Neural cell (in vitro differentiated cells): ENCODE measurements at regions not wholly inside any gene's neighbourhood (a gene's known extent, or its start where the extent isn't known, plus 50 kb on each side); places are given as distances from the start of the nearest gene placed in this dataset.
"Not testable (repeated sequence)": the region's sequence is repeated elsewhere in the genome, so short reads cannot be mapped to it uniquely, and the experiment has no call there.

ENCODE experiments used
- H2AFZ ChIP-seq: fragments of 200-600, 300-800 bp; sonication (generic), shearing (Covaris generic); 2 replicates; pipeline ENCODE4 v1.6.0; 2014; ENCODE audit warnings: low read depth, mild to moderate bottlenecking, antibody characterized with exemption, low read length, moderate library complexity
- H3F3A ChIP-seq: fragments of 200-600 bp; shearing (Covaris generic); 2 replicates; pipeline ENCODE4 v1.6.1; 2016; ENCODE audit warnings: mild to moderate bottlenecking, moderate library complexity, mixed read lengths, antibody characterized with exemption, low read length; ENCODE audit not compliant: insufficient read depth, poor library complexity, severe bottlenecking
- H3K27ac ChIP-seq: fragments of 200-600, 300-800 bp; sonication (generic), shearing (Covaris generic); 2 replicates; pipeline ENCODE4 v1.5.1; 2014; ENCODE audit warnings: mild to moderate bottlenecking, low read length, moderate library complexity
- H3K27me3 ChIP-seq: fragments of 300-800, 200-600 bp; sonication (generic), shearing (Covaris generic); 2 replicates; pipeline ENCODE4 v1.6.0; 2014; ENCODE audit warnings: mild to moderate bottlenecking, low read depth, low read length, moderate library complexity; ENCODE audit not compliant: insufficient read depth
- H3K36me3 ChIP-seq: fragments of 300-800, 200-600 bp; sonication (generic), shearing (Covaris generic); 2 replicates; pipeline ENCODE4 v1.5.1; 2014; ENCODE audit warnings: mild to moderate bottlenecking, antibody characterized with exemption, low read length, moderate library complexity; ENCODE audit not compliant: insufficient read depth
- H3K4me2 ChIP-seq: fragments of 300-800, 200-600 bp; sonication (generic), shearing (Covaris generic); 2 replicates; pipeline ENCODE4 v1.6.0; 2014; ENCODE audit warnings: mild to moderate bottlenecking, low read length
- H3K4me3 ChIP-seq: fragments of 300-800, 200-600 bp; sonication (generic), shearing (Covaris generic); 2 replicates; pipeline ENCODE4 v1.5.1; 2014; ENCODE audit warnings: mild to moderate bottlenecking, low read length, moderate library complexity
- H3K79me2 ChIP-seq: fragments of 200-600 bp; shearing (Covaris generic); replicated peaks from 2 replicates; pipeline ENCODE4 v1.6.0; 2014; ENCODE audit warnings: mild to moderate bottlenecking, low read length, moderate library complexity; ENCODE audit not compliant: insufficient read depth
- H3K9ac ChIP-seq: fragments of 300-800, 200-600 bp; sonication (generic), shearing (Covaris generic); 2 replicates; pipeline ENCODE4 v1.6.1; 2016; ENCODE audit warnings: mild to moderate bottlenecking, low read length, mixed read lengths
- H3K9me2 ChIP-seq: fragments of 200-600 bp; shearing (Covaris generic); 2 replicates; pipeline ENCODE4 v1.6.1; 2016; ENCODE audit warnings: mild to moderate bottlenecking, low read length, mixed read lengths; ENCODE audit not compliant: insufficient read depth
- H3K9me3 ChIP-seq: fragments of 200-600, 300-800 bp; sonication (generic), shearing (Covaris generic); 2 replicates; pipeline ENCODE4 v1.6.1; 2016; ENCODE audit warnings: mild to moderate bottlenecking, mixed run types, low read length, moderate library complexity, mixed read lengths
- H4K20me1 ChIP-seq: fragments of 200-600 bp; shearing (Covaris generic); 2 replicates; pipeline ENCODE4 v1.6.1; 2016; ENCODE audit warnings: mild to moderate bottlenecking, mixed run types; ENCODE audit not compliant: insufficient read depth
- CTCF ChIP-seq: fragments of 450-650 bp; IDR thresholded peaks from 2 replicates; pipeline ENCODE4 v1.5.1; 2014; ENCODE audit warnings: antibody characterized with exemption, mild to moderate bottlenecking, moderate library complexity; ENCODE audit not compliant: poor library complexity, severe bottlenecking
- EP300 ChIP-seq: fragments of 450-650 bp; conservative IDR thresholded peaks from 2 replicates; pipeline ENCODE4 v1.6.1; 2014; ENCODE audit warnings: antibody characterized with exemption, mild to moderate bottlenecking, moderate library complexity; ENCODE audit not compliant: poor library complexity, severe bottlenecking
- EZH2 ChIP-seq: fragments of 200-600, 300-800 bp; shearing (Covaris generic), sonication (generic); IDR thresholded peaks from 2 replicates; pipeline ENCODE4 v1.6.1; 2014; ENCODE audit warnings: antibody characterized with exemption, low read length, borderline replicate concordance, mild to moderate bottlenecking; ENCODE audit not compliant: insufficient read depth, poor library complexity, severe bottlenecking
- MXI1 ChIP-seq: fragments of 450-650 bp; conservative IDR thresholded peaks from 2 replicates; pipeline ENCODE4 v1.6.1; 2014; ENCODE audit warnings: antibody characterized with exemption, mild to moderate bottlenecking; ENCODE audit not compliant: poor library complexity, severe bottlenecking
- POLR2AphosphoS5 ChIP-seq: IDR thresholded peaks from 2 replicates; pipeline ENCODE4 v1.6.1; 2012
- REST ChIP-seq: IDR thresholded peaks from 2 replicates; pipeline ENCODE4 v1.6.1; 2012; ENCODE audit warnings: borderline replicate concordance
- SMC3 ChIP-seq: fragments of 450-650 bp; conservative IDR thresholded peaks from 2 replicates; pipeline ENCODE4 v1.6.1; 2014; ENCODE audit warnings: antibody characterized with exemption, mild to moderate bottlenecking, moderate library complexity; ENCODE audit not compliant: poor library complexity
- TAF1 ChIP-seq: IDR thresholded peaks from 2 replicates; pipeline ENCODE4 v1.6.1; 2012; ENCODE audit warnings: low read depth

- Histone ChIP-seq H3K36me3 (no peaks in the 10 kb centered on the region), H3K4me2 (no peak overlapping the region)
- no peak for TF ChIP-seq TAF1
These were observed 58.1 kb upstream of the HSPB3 start for GRCh38 chr5:54397420-54397819.

GRCh38 chr5:54393007-54393406, 62.5 kb upstream of the HSPB3 start:
- not testable (repeated sequence) for H3K4me2 ChIP-seq, H3K4me3 ChIP-seq, H3K27ac ChIP-seq, H3F3A ChIP-seq, H4K20me1 ChIP-seq, H3K36me3 ChIP-seq, H3K27me3 ChIP-seq, H3K79me2 ChIP-seq, H3K9me2 ChIP-seq, H3K9ac ChIP-seq, H3K9me3 ChIP-seq, H2AFZ ChIP-seq

More at GRCh38 chr5:54397420-54397819, 58.1 kb upstream of the HSPB3 start:
- Histone ChIP-seq H2AFZ (no peak overlapping the region), H3K9me3 (no peaks in the 10 kb centered on the region), H3F3A (no peaks in the 10 kb centered on the region), H3K79me2 (no peaks in the 10 kb centered on the region), H3K9me2 (no peaks in the 10 kb centered on the region), H3K4me3 (no peak overlapping the region), H3K27me3 (no peaks in the 10 kb centered on the region), H4K20me1 (no peaks in the 10 kb centered on the region), H3K9ac (no peak overlapping the region), H3K27ac (no peak overlapping the region)

- H2AFZ ChIP-seq: no peak overlapping the region
- H3K79me2 ChIP-seq: no peaks in the 10 kb centered on the region
- no peaks in the 10 kb centered on the region for H3K9me2 ChIP-seq
These were observed 64.9 kb upstream of the HSPB3 start for GRCh38 chr5:54390539-54391031.

GRCh38 chr5:54390015-54390414, 65.5 kb upstream of the HSPB3 start:
- Histone ChIP-seq H3K79me2 (no peaks in the 10 kb centered on the region), H3K27me3 (no peaks in the 10 kb centered on the region), H3K9me2 (no peaks in the 10 kb centered on the region), H3K9ac (no peak overlapping the region), H2AFZ (no peak overlapping the region), H3K27ac (no peak overlapping the region), H3K4me3 (no peak overlapping the region), H3F3A (no peaks in the 10 kb centered on the region), H4K20me1 (no peaks in the 10 kb centered on the region), H3K9me3 (no peaks in the 10 kb centered on the region), H3K4me2 (no peak overlapping the region), H3K36me3 (no peaks in the 10 kb centered on the region)
- TF ChIP-seq REST: no peak
- TF ChIP-seq SMC3: no peak
- TF ChIP-seq MXI1: no peak
- TF ChIP-seq TAF1: no peak
- TF ChIP-seq POLR2AphosphoS5: no peak
- no peak for TF ChIP-seq EP300
- TF ChIP-seq CTCF: no peak
- no peak for TF ChIP-seq EZH2

More at GRCh38 chr5:54390539-54391031, 64.9 kb upstream of the HSPB3 start:
- H3K36me3 ChIP-seq: no peaks in the 10 kb centered on the region
- H3K9me3 ChIP-seq: no peaks in the 10 kb centered on the region
- H3F3A ChIP-seq: no peaks in the 10 kb centered on the region
- no peaks in the 10 kb centered on the region for H4K20me1 ChIP-seq
- no peak for TF ChIP-seq SMC3
- TF ChIP-seq POLR2AphosphoS5: no peak
- TF ChIP-seq CTCF: no peak
- no peak for TF ChIP-seq EP300
- no peaks in the 10 kb centered on the region for H3K27me3 ChIP-seq
- H3K27ac ChIP-seq: no peak overlapping the region
- no peak overlapping the region for H3K4me3 ChIP-seq
- H3K4me2 ChIP-seq: no peak overlapping the region
- no peak overlapping the region for H3K9ac ChIP-seq
